GM19351 (cell line): ENCODE measurements at regions not wholly inside any gene's neighbourhood (a gene's known extent, or its start where the extent isn't known, plus 50 kb on each side); places are given as distances from the start of the nearest gene placed in this dataset.
"Not testable (repeated sequence)": the region's sequence is repeated elsewhere in the genome, so short reads cannot be mapped to it uniquely, and the experiment has no call there.

Source experiments
- ATAC-seq: cut with Tn5 transposase; IDR thresholded peaks from one replicate; pipeline ENCODE4 v1.9.1; 2021; ENCODE audit warnings: mild to moderate bottlenecking, moderate library complexity; ENCODE audit not compliant: unreplicated experiment

DNA sequence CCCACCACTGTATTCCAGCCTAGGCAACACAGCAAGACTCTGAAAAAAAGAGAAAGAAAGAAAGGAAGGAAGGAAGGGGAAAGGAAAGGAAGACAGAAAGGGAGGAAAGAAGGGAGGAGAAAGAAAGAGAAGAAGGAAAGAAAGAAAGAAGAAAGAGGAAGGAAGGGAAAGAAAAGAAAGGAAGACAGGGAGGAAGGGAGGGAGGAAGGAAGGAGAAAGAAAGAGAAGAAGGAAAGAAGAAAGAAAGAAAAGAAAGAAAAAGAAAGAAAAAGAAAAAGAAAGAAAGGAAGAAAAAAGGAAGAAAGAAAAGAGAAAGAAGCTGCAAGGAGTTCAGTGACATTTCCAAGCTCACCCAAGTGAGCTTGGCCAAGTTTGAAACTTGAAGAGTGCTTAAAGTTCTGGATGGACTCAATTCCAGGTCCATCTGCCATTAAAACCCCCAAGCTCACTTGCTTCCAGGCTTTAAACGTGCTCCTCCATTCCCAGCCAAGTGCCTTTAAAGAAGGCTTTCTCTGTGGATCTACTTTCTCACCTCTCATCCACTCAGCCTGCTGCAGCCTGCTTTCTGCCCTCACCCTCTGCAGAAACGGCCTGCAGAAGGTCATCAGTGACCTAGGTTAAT, 101.5 kb downstream of the VCPKMT start:
- no peak for ATAC-seq

DNA sequence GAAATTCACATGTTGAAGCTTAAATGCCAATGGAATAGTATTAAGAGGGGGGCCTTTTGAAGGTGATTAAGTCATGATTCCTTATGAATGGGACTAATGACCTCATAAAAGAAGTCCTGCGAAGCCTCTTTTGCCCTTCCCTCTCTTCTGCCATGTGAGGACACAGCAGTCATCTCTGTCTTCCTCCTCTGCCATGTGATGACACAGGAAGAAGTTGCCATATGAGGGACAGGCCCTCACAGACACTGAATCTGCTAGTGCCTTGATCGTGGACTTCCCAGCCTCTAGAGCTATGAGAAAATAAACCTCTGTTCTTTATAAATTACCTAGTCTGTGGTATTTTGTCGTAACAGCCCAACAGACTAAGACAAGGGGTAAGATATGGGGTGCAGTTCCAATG, 100.7 kb downstream of the VCPKMT start:
- ATAC-seq, result no peak

DNA sequence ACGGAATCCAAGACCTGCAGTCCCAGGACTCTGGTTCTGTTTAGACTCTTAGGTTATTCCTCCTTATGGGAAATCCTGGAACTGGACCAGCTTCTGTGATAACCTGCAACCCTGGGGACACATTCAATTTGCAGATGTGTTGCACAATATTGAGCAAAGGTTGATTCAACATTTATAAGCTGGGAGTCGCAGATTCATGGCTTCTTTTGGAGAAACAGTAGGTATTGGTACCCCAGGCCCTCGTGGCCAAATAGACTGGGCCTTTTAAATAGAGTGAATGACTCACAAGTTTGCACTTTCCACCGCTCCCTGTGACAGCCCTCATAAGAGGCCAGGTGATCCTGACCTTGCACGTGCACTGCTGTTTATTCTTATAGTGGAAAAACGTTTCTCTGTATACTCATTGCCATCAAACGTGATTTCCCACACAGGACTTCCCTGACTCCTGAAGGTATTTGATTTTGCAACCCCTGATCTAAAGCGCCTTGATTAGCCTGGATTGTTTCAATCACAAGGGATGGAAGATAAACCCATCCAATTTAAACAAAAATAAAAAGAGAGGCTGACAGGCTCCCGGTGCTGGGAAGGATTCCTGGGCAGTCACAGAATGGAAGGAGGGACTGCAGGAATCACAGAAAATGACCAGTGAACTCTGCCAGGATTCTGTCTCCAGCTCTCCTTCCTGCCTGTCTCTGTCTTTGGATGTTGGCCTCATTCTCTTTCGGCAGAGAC, 98.0 kb downstream of the VCPKMT start:
- no peak for ATAC-seq

DNA sequence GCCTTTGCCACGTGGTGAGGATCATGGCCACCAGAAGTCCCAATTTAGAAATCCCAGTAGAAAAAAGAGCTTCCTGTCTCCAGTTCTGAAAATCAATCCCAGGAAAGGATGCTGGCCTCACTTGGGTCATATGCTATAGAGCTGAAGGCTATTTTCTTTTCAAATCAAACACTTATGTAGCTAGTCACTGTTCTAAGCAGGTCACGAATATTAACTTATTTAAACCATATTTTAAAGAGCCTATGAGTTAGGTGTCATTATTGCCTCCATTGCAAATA, 97.5 kb downstream of the VCPKMT start:
- no peak for ATAC-seq

DNA sequence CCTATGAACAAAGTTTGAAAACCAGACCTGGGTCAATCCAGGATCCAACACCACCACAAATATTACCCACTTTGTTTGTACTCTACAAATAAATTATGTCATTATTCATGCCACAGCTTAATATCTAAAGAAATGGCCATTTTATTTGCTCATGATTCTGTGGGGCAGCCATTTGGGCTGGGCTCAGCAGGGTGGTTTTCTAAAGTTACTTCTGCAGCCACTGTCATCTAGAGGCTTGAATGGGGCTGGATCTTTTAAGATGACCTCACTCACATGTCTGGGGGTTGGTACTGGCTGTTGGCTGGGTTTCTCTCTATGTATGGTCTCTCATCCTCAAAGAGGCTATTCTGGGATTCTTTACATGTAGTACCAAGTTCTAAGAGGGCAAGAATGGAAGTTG, 96.2 kb downstream of the VCPKMT start:
- no peak for ATAC-seq

DNA sequence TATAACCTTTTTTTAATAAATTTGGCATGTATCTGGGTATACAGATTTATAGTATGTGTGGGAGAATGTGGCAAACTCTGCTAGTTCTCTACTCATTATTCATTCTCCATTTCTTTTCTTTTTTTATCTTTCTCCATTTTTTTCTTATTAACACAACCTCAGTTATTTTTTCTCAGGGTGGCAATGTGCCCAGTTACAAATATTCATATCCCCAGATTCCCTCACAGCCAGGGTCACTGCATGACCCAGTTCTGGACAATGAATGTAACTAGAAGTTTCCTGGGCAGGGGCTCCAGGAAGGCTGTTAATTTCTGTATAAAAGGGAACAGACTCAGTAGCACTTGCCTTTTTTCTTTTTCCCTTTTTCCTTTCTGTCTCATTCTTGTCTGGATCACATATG, 95.6 kb downstream of the VCPKMT start:
- ATAC-seq, result no peak

DNA sequence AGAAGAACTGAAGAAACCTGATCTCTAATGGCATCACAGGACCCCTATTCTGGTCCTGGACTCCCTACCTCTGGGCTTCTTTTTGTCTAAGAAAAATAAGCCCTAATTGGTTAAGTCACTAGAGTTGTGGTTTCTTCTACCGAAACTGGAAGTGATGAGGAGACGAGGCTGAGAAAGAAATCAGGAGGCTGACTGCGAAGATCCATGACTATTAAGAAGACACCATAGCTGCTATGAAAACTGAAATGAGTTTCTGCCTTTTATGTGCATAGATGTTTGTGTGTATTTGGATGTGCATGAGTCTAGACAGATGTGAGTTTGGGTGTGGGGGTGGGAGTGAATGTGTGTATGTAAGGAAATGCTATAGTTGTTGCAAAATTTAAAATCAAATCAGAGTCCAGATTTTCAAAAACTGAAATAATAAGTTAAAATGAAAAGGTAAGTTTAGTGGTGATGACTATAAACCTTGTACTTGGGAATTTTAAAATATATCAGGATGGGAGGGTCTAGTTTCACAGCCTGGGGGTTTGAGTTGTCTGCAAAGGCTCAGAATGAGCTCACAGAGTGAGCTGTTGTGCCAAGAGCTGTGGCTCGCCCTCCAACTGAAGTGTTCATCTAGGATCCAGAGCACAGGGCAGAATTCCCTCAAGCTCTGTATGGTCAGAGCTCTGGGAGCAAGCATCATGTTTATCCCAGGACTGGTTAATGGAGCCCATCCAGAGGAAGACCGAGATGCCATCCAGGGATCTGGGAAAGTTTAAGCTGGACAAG, 94.9 kb downstream of the VCPKMT start:
- no peak for ATAC-seq

DNA sequence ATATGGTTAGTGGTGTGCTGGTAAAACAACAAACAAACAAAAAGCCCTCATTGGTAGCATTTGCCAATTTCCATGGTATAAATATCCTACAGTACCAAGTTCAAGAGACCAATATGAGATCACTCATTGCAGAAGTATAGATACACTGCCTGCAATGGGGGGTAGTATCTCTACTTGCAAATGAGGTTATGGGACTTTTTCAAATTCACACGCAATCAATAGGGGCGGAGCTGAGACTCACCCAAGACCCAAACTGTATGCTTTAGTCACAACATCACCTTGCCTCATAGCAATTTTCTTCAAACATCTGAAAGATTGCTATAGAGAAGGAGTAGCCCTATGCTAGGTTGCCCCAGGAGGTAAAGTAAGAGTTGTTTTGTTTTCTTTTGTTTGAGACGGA, 93.7 kb downstream of the VCPKMT start:
- ATAC-seq, result no peak

DNA sequence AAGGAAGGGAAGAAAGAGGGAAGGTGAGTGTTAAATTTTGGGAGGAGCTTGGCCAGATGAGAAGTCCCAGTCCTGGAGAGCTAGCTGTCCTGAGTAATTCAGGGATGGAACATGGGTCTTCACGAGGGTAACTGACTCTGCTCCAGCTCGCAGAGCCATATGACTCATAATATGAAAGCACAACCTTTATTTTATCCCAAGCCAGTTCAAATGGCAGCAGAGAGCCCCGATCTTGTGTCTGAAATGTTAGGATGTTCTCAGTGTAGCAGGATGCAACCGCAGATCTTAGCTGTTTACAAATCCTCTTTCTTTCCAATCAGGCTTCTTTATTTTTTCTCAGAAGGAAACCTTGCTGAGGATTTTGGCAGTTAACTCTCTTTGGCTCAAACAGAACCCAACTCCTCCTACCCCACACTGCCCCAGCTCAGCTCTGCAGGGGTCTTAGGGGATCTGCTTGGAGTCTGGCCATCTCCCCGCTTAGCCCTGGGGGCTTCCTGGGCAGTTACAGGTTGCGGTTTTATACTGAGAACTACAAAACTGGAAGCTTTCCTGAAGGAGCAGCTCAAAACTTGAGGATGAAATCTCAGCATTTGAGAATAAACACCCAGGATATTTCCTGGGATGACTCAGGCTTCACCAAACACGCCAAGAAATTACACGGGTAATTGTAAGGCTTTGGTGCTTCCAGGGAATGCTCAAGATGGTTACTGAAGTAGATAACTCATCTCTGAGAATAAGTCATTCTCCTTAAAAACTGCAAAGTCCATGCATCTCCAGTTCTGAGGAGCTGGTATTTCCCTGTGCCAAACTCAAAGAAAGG, 92.5 kb downstream of the VCPKMT start:
- ATAC-seq, result no peak

DNA sequence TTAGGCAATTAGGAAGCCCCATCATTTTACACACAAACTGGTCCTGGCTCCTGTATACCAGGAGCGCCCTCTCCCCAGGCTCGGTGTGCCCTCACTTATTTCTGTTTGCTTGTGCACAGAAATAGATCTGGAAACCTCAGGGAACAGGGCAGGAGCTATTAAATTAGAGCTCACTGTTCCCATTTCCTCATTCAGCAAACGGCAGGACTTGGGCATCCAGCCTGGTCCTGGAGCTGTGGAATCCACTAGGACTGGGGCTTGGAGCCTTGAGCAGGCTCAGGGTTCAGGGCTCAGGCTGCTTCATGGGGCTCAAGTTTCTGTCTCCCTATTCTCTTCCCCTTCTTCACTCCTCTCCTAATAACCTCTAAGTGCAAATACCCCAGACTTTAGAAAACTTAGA, 91.3 kb downstream of the VCPKMT start:
- ATAC-seq, result no peak

DNA sequence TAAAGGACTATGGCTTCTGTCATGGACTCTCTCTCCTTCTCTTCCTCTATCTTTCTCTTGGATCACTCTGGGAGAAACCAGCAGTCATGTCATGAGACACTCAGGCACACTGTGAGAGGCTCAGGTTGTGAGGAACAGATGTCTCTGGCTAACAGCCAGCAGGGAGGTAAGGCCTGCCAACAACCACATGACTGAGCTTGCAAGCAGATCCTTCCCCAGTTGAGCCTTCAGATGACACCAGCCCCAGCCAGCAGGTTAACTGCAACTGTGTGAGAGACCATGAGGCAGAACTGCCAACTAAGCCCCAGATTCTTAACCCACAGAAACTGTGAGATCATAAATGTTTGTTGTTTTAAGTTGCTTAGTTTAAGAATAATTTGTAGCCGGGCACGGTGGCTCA, 90.6 kb downstream of the VCPKMT start:
- no peak for ATAC-seq

DNA sequence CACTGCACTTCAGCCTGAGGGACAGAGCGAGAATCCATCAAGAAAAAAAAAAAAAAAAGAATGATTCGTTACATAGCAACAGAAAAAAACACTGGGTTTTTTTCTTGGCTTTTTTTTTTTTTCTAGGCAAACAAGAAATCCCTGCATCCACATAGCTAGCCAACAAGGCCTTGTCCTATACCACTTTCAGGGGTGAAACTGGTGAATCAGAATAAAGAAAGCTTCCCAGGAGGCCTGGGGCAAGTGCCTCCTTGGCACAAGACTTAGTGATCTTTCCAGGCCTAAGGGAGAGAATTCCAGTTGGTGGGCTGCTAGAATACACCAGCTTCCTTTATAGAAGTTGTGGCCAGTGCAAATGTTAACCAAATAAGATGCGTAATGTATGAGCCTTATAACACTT, 90.0 kb downstream of the VCPKMT start:
- ATAC-seq, result no peak

DNA sequence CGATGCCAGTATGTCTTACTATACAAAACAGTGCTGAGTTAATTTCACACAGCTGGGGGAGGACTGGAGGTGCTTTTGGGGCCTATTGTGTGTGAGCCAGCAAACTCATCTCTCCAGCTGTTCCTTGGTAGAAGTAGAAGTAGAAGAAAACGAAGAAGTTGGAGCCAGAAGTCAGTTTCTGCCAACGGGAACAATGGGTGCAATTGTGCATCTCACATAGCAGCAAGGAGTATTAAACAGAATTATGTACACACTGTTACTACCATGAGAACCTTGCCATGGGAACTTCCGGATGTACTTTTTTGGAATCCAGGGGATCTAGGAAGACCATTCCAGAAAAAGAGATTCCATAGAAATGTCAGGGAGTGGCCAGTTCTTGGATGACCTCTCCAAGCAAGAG, 88.6 kb downstream of the VCPKMT start:
- ATAC-seq, result no peak

DNA sequence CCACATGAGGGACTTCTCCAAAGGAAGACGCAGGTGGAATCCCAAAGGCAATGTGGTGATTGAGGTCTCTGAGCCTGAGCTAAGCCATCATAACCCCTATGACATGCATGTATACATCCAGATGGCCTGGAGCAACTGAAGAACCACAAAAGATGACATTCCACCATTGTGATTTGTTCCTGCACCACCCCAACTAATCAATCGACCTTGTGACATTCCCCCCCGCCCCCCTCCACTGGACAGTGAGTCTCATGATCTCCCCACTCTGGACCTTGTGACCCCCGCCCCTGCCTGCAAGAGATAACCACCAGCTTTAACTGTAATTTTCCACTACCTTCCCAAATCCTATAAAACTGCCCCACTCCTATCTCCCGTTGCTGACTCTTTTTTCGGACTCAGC, 87.9 kb downstream of the VCPKMT start:
- no peak for ATAC-seq

DNA sequence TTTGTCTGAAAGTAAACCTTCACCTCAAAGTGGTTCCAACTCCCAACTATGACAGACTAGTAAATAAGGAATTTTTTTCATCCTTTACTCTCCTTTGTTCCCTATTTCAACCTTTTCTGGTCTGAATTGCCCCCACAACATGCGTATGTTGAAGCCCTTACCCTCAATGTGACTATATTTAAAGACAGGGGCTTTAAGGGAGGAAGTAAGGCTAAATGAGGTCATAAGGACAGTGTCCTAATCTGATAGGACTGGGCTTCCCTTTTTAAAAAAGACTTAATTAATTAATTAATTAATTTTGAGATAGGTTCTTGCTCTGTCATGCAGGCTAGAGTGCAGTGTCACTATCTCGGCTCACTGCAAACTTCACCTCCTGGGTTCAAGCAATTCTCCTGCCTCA, 86.3 kb downstream of the VCPKMT start:
- ATAC-seq, result no peak

DNA sequence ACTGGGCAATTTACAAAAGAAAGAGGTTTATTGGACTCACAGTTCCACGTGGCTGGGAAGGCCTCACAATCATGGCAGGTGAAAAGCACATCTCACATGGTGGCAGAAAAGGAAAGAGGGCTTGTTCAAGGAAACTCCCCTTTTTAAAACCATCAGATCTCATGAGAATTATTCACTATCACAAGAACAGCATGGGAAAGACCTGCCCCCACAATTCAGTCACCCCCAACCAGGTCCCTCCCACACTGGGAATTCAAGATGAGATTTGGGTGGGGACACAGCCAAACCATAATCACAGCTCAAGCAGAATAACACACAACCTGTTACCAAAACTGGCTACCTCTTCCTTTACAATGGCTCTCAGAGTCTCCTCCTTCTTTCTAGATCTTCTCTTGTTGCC, 85.5 kb downstream of the VCPKMT start:
- ATAC-seq, result not testable (repeated sequence)

DNA sequence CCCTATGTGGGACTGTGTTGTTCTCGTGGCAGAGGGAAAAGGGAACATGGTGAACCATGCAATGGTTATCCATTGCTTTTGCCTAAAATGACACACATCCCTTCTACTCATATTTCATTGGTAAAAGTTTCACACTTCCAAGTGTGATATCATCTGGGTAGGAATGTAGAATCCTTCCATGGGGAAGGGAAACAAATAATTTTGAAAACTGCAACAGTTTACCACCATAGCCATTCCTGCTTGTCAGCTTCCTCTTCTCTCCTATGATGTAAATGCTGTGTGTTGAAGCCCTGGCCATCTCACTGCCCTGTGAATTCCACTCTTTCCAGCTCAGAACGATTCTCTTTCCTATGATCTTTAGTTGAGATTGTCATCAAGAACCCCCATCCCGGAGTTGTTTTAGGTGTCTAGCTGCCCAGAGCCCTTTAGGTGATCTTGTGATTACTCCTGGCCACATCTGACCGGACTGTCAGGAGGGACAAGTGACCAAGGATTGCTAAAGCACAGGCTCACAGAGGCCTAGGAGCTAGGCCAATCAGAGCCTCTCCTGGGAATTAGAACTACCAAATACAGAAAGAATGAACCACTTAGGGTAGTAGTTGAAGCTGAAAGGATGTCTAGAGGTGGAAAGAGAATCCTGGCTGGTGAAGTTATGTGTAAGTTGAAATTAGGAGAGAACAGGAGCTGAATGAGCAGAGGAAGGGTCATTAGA, 84.6 kb downstream of the VCPKMT start:
- ATAC-seq, result no peak

DNA sequence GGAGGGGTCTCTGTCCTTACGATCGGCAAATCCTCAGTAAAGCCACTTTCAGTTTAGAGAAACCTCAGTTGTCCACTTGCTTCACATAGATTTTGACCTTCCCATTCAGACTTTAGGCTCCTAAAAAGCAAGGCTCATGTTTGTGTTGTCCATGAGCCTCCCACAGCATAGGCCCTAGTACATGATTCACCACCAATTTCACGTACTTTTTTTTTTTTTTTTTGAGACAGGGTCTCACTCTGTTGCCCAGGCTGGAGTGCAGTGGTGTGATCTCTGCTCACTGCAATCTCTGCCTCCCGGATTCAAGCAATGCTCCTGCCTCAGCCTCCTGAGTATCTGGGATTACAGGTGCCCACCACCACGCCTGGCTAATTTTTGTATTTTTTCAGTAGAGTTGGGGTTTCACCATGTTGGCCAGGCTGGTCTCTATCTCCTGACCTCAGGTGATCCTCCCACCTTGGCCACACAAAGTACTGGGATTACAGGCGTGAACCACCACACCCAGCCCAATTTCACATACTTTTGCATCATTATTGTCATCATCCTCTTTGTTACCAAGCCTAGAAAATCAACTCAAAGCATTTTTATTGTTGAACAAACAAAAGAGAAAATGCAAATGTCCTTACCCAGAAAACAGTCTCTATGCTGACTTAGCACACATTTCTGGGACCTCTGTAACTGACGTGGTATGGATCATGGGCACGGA, 83.8 kb downstream of the VCPKMT start:
- not testable (repeated sequence) for ATAC-seq

DNA sequence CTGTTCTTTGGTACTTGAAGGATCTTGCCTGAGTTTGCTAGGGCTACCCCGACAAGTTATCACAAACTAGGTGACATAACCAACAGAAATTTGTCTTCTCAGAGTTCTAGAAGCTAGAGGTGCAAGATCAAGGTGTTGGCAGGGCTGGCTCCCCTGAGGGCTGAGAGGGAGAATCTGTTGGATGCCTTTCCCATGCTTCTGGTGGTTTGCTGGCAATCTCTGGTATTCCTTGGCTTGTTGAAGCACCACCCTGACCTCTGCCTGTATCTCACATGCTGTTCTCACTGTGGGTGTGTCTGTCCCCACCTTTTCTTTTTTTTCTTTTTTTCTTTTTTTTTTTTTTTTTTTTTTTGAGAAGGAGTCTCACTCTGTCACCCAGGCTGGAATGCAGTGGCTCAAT, 81.2 kb downstream of the VCPKMT start:
- ATAC-seq, result no peak

DNA sequence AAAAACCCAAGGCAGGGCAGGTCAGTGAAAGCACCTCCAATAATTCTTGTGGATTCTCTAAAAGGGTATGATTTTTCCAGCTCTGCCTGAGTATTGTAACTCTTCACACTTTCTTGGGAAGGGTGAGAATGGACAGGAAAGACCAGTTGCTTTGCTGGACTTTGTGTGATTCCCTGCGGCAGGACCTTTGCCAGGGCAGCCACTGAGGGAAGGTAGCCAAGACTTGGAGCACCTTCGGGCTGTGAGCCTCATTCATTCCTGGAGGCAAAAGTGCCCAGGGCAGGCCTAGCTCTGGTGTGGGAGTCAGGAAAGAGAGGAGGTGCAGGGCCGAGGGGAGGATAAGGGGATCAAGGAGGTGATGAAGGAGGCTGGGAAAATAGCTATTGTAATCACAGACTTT, 80.2 kb downstream of the VCPKMT start:
- ATAC-seq, result no peak
